Gastrocnemius medialis (tissue), 4 donors: ENCODE measurements at regions not wholly inside any gene's neighbourhood (a gene's known extent, or its start where the extent isn't known, plus 50 kb on each side); places are given as distances from the start of the nearest gene placed in this dataset.

Experiments used
- POLR2A ChIP-seq, 2 donors: fragments of 450-650 bp; IDR thresholded peaks; one replicate each; pipeline ENCODE4 v1.6.1; 2017; ENCODE audit warnings: antibody characterized with exemption in 2 of 2, mild to moderate bottlenecking in 2 of 2, moderate library complexity in 2 of 2
- TF ChIP-seq, protein P1 (sequence below), 5 experiments: fragments of 450-650 bp in 3 of 5; fragments of 200-600 bp in 2 of 5; sonication (generic) in 2 of 5; IDR thresholded peaks in 4 of 5; conservative IDR thresholded peaks in 1 of 5; 1 replicate in 4 of 5; 2 replicates in 1 of 5; pipeline ENCODE4 v1.5.1; 2016 to 2019; ENCODE audit warnings: antibody characterized with exemption in 5 of 5, mild to moderate bottlenecking in 3 of 5, moderate library complexity in 3 of 5

- no peak for TF ChIP-seq POLR2A (IDR thresholded peaks at IDR 0.05)
- TF ChIP-seq, protein P1, sequence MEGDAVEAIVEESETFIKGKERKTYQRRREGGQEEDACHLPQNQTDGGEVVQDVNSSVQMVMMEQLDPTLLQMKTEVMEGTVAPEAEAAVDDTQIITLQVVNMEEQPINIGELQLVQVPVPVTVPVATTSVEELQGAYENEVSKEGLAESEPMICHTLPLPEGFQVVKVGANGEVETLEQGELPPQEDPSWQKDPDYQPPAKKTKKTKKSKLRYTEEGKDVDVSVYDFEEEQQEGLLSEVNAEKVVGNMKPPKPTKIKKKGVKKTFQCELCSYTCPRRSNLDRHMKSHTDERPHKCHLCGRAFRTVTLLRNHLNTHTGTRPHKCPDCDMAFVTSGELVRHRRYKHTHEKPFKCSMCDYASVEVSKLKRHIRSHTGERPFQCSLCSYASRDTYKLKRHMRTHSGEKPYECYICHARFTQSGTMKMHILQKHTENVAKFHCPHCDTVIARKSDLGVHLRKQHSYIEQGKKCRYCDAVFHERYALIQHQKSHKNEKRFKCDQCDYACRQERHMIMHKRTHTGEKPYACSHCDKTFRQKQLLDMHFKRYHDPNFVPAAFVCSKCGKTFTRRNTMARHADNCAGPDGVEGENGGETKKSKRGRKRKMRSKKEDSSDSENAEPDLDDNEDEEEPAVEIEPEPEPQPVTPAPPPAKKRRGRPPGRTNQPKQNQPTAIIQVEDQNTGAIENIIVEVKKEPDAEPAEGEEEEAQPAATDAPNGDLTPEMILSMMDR (IDR thresholded peaks at IDR 0.05 in 4 of 5, conservative IDR thresholded peaks at IDR 0.05 in 1 of 5), result no peak
These were observed 200.3 kb upstream of the ZWINT start for GRCh38 chr10:56561336-56561735.
